CD4-positive, CD25-positive, alpha-beta regulatory T cell (primary cell): ENCODE measurements at regions not wholly inside any gene's neighbourhood (a gene's known extent, or its start where the extent isn't known, plus 50 kb on each side); places are given as distances from the start of the nearest gene placed in this dataset.

Experiments used
- ATAC-seq, 2 donors: fragments of 150-1000 bp; cut with Tn5 transposase; one replicate each; pipeline ENCODE4 v1.10.0; 2021; ENCODE audit warnings: low read depth in 2 of 2, moderate number of reproducible peaks in 2 of 2, moderate library complexity in 1 of 2
- DNase-seq, 3 donors: peaks; one replicate each; pipeline versions ENCODE4 v3.0.0 to v3.0.0-alpha.2; 2012 to 2022; ENCODE audit warnings: mixed read lengths in 1 of 3
- H3K27ac ChIP-seq: one replicate; pipeline ENCODE4 v1.7.0; 2013; ENCODE audit warnings: mild to moderate bottlenecking, low read length; ENCODE audit not compliant: insufficient read depth, poor library complexity, severe bottlenecking
- H3K27me3 ChIP-seq: one replicate; pipeline ENCODE4 v1.7.0; 2013; ENCODE audit warnings: low read length; ENCODE audit not compliant: control insufficient read depth, insufficient read depth
- H3K36me3 ChIP-seq: one replicate; pipeline ENCODE4 v1.7.0; 2013; ENCODE audit warnings: mild to moderate bottlenecking, low read length, moderate library complexity; ENCODE audit not compliant: control insufficient read depth, insufficient read depth
- H3K4me1 ChIP-seq: 2 replicates; pipeline ENCODE4 v1.7.0; 2013; ENCODE audit warnings: mild to moderate bottlenecking, low read length; ENCODE audit not compliant: insufficient read depth, control insufficient read depth, poor library complexity, severe bottlenecking
- H3K4me3 ChIP-seq: one replicate; pipeline ENCODE4 v1.7.0; 2013; ENCODE audit warnings: low read depth, mild to moderate bottlenecking, low read length, moderate library complexity
- H3K9me3 ChIP-seq, 2 experiments: 1 replicate in 1 of 2; 2 replicates in 1 of 2; pipeline ENCODE4 v1.7.0; 2013; ENCODE audit warnings: low read length in 2 of 2, mild to moderate bottlenecking in 1 of 2, moderate library complexity in 1 of 2; ENCODE audit not compliant: control insufficient read depth in 2 of 2
- H3K27ac Mint-ChIP-seq, 3 donors: one replicate each; pipeline ENCODE4 v1.8.0; 2020 to 2022; ENCODE audit warnings: mild to moderate bottlenecking in 3 of 3, mixed read lengths in 3 of 3, moderate library complexity in 2 of 3
- H3K27me3 Mint-ChIP-seq: one replicate; pipeline ENCODE4 v1.8.0; 2022; ENCODE audit warnings: mild to moderate bottlenecking, mixed read lengths
- H3K36me3 Mint-ChIP-seq: one replicate; pipeline ENCODE4 v1.8.0; 2020; ENCODE audit warnings: mixed read lengths
- H3K4me1 Mint-ChIP-seq, 4 donors: one replicate each; pipeline ENCODE4 v1.8.0; 2020 to 2022; ENCODE audit warnings: mixed read lengths in 4 of 4, mild to moderate bottlenecking in 1 of 4
- H3K4me3 Mint-ChIP-seq, 4 donors: one replicate each; pipeline ENCODE4 v1.8.0; 2020 to 2022; ENCODE audit warnings: mild to moderate bottlenecking in 4 of 4, mixed read lengths in 4 of 4, moderate library complexity in 3 of 4
- H3K9me3 Mint-ChIP-seq, 7 donors: one replicate each; pipeline ENCODE4 v1.8.0; 2020 to 2022; ENCODE audit warnings: mixed read lengths in 7 of 7, mild to moderate bottlenecking in 3 of 7, moderate library complexity in 2 of 7

DNA sequence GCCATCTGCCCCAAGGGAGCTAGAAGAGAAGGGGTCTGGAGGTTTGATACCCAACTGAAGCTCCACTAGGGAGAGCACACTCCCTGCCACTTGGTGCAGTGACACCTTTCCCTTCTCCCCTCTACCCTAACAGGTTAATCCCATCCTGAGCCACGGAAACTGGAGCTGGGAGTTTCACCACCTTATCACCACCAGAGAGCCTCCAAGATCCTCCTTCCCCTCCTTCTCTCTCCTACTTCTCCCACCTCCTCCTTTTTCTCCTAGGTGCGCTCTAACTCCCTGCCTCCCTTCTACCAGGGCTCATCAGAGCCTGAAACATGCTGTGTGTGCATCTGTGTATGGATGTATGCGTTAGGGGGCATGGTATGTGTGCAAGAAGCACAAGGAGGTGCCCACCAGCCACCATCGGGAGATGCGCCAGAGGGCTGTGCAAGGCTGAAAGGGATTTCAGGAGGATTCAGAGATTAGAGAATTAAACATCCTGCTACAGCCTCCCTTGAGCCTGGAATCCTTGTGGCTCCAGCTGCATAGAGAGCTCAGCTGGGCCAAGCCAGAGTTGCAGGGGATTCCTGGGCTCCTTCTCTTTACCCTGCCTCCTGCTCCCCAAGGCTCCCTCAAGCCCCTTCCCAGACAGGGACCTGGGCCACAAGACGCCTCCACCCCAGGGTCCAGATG is 89.8 kb downstream of the PCDH1 start:
- Mint-ChIP-seq H3K27ac (no peak overlapping the region), H3K9me3 (peaks cover 0 to 1% (median 0%) of the 10 kb centered on the region in 7 donors), H3K27me3 (peaks cover 22% of the 10 kb centered on the region), H3K4me3 (no peak overlapping the region), H3K36me3 (no peaks in the 10 kb centered on the region), H3K4me1 (no peaks in the 10 kb centered on the region)
- Histone ChIP-seq H3K27ac (no peak overlapping the region), H3K4me3 (no peak overlapping the region), H3K27me3 (peaks cover 2% of the 10 kb centered on the region), H3K9me3 (no peaks in the 10 kb centered on the region), H3K36me3 (no peaks in the 10 kb centered on the region), H3K4me1 (no peaks in the 10 kb centered on the region)
- DNase-seq, result no peak
- ATAC-seq, result no peak

DNA sequence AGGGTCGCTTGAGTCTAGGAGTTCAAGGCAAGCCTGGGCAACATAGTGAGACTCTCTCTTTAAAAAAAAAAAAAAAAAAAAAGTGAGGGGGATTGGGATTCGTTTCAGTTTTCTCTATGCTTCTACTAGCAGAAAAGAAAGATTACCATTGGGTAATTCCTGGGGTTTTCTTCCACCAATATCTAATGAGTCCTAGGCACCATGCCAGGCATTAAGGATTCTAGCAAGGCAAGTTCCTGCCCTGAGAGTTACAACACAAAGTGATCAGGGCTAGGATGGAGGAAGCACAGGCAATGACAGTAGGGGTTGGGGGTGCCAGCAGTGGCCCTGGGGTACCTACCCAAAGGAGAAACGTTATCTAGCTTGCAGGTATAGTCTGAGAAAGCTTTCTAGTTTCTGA is 90.8 kb downstream of the PCDH1 start:
- Mint-ChIP-seq H3K4me1 (no peaks in the 10 kb centered on the region), H3K27me3 (peaks cover 22% of the 10 kb centered on the region), H3K9me3 (peaks cover 0 to 1% (median 0%) of the 10 kb centered on the region in 7 donors), H3K4me3 (peak overlapping the region in 1 of 4 donors; percentile 66), H3K27ac (no peak overlapping the region), H3K36me3 (no peaks in the 10 kb centered on the region)
- ATAC-seq (no peak), DNase-seq (no peak)
- H3K27me3 ChIP-seq, result peaks cover 2% of the 10 kb centered on the region
- H3K9me3 ChIP-seq, result no peaks in the 10 kb centered on the region
- H3K4me3 ChIP-seq, result no peak overlapping the region
- H3K27ac ChIP-seq, result no peak overlapping the region
- no peaks in the 10 kb centered on the region for H3K36me3 ChIP-seq
- no peaks in the 10 kb centered on the region for H3K4me1 ChIP-seq

DNA sequence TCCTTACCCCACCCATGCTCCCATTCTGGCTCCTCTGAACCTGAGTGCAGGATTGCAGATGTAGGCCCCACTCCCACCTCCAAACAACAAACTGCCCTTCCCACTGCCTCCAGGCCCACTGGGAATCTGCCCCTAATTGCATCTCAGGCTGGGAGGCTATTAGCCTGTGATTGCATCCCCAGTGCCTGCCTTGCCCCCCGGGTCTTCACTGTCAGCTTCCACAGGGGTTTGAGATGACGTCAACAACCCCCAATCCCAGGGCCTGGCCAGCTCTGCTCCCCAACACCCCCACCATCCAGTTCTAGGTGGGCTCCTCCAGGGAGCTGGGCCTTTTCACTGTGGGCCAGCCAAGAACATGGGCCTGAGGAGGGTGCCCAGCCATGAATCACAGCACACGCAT is 91.5 kb downstream of the PCDH1 start:
- H3K9me3 Mint-ChIP-seq, result no peaks in the 10 kb centered on the region
- H3K27ac ChIP-seq, result no peak overlapping the region
- H3K4me1 Mint-ChIP-seq, result no peaks in the 10 kb centered on the region
- H3K4me3 ChIP-seq, result no peak overlapping the region
- no peak overlapping the region for H3K27ac Mint-ChIP-seq
- no peak overlapping the region for H3K4me3 Mint-ChIP-seq
- no peaks in the 10 kb centered on the region for H3K36me3 ChIP-seq
- no peaks in the 10 kb centered on the region for H3K4me1 ChIP-seq
- H3K27me3 Mint-ChIP-seq, result peaks cover 23% of the 10 kb centered on the region
- no peaks in the 10 kb centered on the region for H3K9me3 ChIP-seq
- no peak for DNase-seq
- no peaks in the 10 kb centered on the region for H3K36me3 Mint-ChIP-seq
- peaks cover 2% of the 10 kb centered on the region for H3K27me3 ChIP-seq
- no peak for ATAC-seq

DNA sequence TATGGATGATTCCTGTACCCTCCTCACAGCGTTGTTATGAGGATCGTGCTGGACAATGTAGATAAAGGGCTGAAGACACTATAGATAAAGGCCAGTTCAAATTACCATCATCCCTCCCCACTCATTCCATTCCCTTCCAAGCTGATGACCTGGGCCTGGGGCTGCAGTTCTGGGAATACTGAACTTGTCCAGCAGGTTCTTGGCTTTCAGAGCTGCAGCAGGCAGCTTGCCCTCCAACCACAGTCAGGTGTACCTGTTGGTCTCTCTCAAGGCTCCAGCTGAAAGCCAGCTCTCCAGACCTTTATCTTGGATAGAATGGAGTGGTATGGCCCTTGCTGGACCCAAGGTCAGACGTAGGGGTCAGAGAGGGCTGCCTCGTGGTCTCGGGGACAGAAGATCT is 92.5 kb downstream of the PCDH1 start:
- no peak overlapping the region for H3K4me3 ChIP-seq
- H3K4me3 Mint-ChIP-seq, result no peak overlapping the region
- no peak overlapping the region for H3K27ac ChIP-seq
- H3K4me1 ChIP-seq, result no peaks in the 10 kb centered on the region
- no peaks in the 10 kb centered on the region for H3K36me3 ChIP-seq
- H3K9me3 ChIP-seq, result no peaks in the 10 kb centered on the region
- H3K27ac Mint-ChIP-seq, result no peak overlapping the region
- H3K27me3 Mint-ChIP-seq, result peaks cover 29% of the 10 kb centered on the region
- no peaks in the 10 kb centered on the region for H3K9me3 Mint-ChIP-seq
- H3K27me3 ChIP-seq, result peaks cover 2% of the 10 kb centered on the region
- DNase-seq, result no peak
- no peaks in the 10 kb centered on the region for H3K36me3 Mint-ChIP-seq
- no peak for ATAC-seq
- H3K4me1 Mint-ChIP-seq, result no peaks in the 10 kb centered on the region

DNA sequence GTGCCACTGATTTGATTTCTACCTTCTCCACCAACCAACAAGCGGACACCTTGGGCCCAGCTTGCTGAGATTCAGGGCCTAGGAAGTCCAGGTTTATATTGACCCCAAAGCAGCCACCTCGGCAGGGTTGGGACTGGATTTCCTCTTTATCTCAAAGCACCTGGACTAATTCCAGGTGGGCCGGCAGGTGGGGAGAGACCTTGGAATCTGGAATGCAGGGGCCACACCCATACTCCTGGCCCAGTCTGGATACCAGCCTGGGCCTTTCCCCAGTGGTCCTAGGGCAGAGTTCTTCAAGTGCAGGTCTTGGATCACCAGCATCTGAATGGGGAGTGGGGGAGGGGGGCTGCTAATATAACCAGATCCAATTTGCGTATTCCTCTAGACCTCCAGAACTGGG is 93.1 kb downstream of the PCDH1 start:
- Mint-ChIP-seq H3K27ac (no peak overlapping the region), H3K4me3 (no peak overlapping the region), H3K9me3 (no peaks in the 10 kb centered on the region), H3K4me1 (no peaks in the 10 kb centered on the region), H3K27me3 (peaks cover 29% of the 10 kb centered on the region), H3K36me3 (no peaks in the 10 kb centered on the region)
- no peaks in the 10 kb centered on the region for H3K36me3 ChIP-seq
- ATAC-seq (no peak), DNase-seq (no peak)
- no peak overlapping the region for H3K27ac ChIP-seq
- no peaks in the 10 kb centered on the region for H3K9me3 ChIP-seq
- no peak overlapping the region for H3K4me3 ChIP-seq
- H3K27me3 ChIP-seq, result peaks cover 2% of the 10 kb centered on the region
- no peaks in the 10 kb centered on the region for H3K4me1 ChIP-seq

DNA sequence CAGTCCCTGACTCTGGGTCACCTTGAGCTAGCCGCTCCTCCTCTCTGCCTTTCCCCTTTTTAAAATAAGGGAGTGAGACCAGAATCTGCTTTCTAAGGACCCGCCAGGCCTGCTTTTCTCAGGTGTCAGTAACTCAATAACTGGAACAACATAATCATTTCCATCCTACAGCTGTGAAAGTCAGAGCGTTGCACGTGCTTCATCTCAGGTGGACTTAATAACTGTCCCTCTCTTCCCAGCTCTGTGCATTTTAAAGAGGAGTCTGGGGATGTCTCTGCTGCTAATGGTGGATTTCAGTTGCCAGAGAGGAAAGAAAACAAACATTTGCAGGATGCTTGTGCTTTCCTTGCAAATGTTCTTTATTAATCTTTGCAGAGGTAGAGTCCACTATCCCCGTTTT is 93.7 kb downstream of the PCDH1 start:
- H3K27ac Mint-ChIP-seq, result no peak overlapping the region
- Histone ChIP-seq H3K4me1 (no peaks in the 10 kb centered on the region), H3K9me3 (no peaks in the 10 kb centered on the region), H3K27ac (no peak overlapping the region), H3K27me3 (peaks cover 2% of the 10 kb centered on the region), H3K4me3 (no peak overlapping the region), H3K36me3 (no peaks in the 10 kb centered on the region)
- H3K4me3 Mint-ChIP-seq, result no peak overlapping the region
- H3K4me1 Mint-ChIP-seq, result no peaks in the 10 kb centered on the region
- H3K36me3 Mint-ChIP-seq, result no peaks in the 10 kb centered on the region
- H3K27me3 Mint-ChIP-seq, result peaks cover 28% of the 10 kb centered on the region
- H3K9me3 Mint-ChIP-seq, result no peaks in the 10 kb centered on the region
- no peak for DNase-seq
- ATAC-seq, result no peak

DNA sequence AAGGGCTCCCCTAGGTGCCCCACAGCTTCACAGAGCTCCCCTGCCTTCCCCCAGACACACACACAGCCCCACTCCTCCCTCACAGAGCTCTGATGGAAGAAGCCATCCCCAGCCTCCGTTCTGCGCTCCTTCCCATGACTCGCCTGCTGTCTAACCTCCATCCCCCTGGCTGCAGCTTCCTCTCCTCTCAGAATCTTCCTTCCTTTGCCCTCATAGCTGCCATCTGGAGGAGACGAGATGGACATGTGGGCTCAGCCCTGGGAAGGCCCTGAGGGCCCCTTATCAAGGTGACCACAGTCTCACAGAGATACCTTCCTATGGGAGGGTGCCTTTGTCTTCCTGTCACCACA is 94.3 kb downstream of the PCDH1 start:
- no peaks in the 10 kb centered on the region for H3K36me3 Mint-ChIP-seq
- Histone ChIP-seq H3K27ac (no peak overlapping the region), H3K4me3 (no peak overlapping the region), H3K27me3 (peaks cover 2% of the 10 kb centered on the region), H3K36me3 (no peaks in the 10 kb centered on the region), H3K4me1 (no peaks in the 10 kb centered on the region), H3K9me3 (no peaks in the 10 kb centered on the region)
- no peak overlapping the region for H3K4me3 Mint-ChIP-seq
- ATAC-seq (no peak), DNase-seq (no peak)
- no peaks in the 10 kb centered on the region for H3K9me3 Mint-ChIP-seq
- H3K27ac Mint-ChIP-seq, result no peak overlapping the region
- H3K27me3 Mint-ChIP-seq, result peaks cover 23% of the 10 kb centered on the region
- H3K4me1 Mint-ChIP-seq, result no peaks in the 10 kb centered on the region

DNA sequence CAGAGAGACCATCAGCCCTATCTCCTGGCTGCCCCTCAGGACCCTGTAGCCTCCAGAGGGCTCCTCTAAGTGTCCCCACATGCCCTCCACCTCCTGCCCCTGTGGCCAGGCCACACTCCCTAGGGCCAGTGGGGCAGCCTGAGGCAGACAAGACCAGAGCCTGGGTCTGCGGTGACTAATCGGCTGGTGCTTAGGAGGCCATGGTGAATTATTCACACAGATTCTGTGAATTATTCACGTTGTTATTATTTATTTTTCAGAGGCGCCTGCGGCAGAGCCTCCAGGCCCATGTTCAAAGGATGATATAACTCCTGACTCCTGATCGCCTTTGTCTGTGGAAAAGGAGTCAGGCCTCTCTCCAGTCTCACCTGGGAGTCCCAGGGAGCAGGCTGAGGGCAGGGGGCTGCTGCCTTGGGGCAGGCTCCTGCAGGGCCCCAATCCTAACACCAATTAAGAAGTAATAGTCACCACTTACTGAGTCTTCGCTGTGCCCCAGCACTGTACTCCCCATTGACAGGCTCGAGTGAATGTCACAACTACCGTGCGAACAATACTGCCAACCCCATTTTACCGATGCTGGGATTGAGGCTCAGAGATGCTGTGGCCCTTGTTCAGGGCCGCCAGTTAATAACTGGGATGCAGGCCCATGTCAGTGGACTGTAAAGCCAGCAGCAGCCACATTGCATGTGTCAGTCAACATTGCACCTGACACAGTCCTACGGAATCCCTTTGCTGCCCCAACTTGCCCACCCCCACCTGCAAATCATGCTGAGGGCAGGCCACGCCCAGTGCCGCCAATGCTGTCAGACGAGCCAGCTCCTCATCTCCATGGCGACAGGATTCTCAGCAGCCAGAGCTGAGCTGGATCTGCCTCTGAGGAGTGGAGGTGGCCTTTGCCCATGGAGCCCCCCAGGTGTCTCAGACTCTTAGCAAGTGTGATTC is 94.9 kb downstream of the PCDH1 start:
- H3K9me3 ChIP-seq, result no peaks in the 10 kb centered on the region
- Mint-ChIP-seq H3K4me1 (no peaks in the 10 kb centered on the region), H3K9me3 (no peaks in the 10 kb centered on the region), H3K27ac (no peak overlapping the region), H3K27me3 (peaks cover 18% of the 10 kb centered on the region), H3K36me3 (no peaks in the 10 kb centered on the region), H3K4me3 (no peak overlapping the region)
- no peak overlapping the region for H3K4me3 ChIP-seq
- H3K27ac ChIP-seq, result no peak overlapping the region
- no peaks in the 10 kb centered on the region for H3K4me1 ChIP-seq
- H3K27me3 ChIP-seq, result peaks cover 2% of the 10 kb centered on the region
- DNase-seq (no peak), ATAC-seq (no peak)
- no peaks in the 10 kb centered on the region for H3K36me3 ChIP-seq
